GM23338 (cell line): ENCODE measurements at regions not wholly inside any gene's neighbourhood (a gene's known extent, or its start where the extent isn't known, plus 50 kb on each side); places are given as distances from the start of the nearest gene placed in this dataset.

Experiments
- ATAC-seq: fragments of 200-7000 bp; cut with Tn5 transposase; 3 replicates; pipeline ENCODE4 v1.9.1; 2020
- DNase-seq: peaks from one replicate; pipeline ENCODE4 v3.0.0-alpha.2; 2015; ENCODE audit warnings: low spot score
- H2AFZ ChIP-seq: fragments of 200-600 bp; sonication (generic); 2 replicates; pipeline ENCODE4 v1.8.0; 2016; ENCODE audit warnings: antibody characterized with exemption, mild to moderate bottlenecking, moderate library complexity
- H3F3A ChIP-seq: fragments of 200-600 bp; sonication (generic); replicated peaks from 2 replicates; pipeline ENCODE4 v1.8.0; 2017; ENCODE audit warnings: antibody characterized with exemption, mixed run types, low read depth
- H3K27ac ChIP-seq: fragments of 200-600 bp; sonication (generic); 2 replicates; pipeline ENCODE4 v1.6.1; 2016; ENCODE audit warnings: low read depth
- H3K27me3 ChIP-seq: fragments of 200-600 bp; sonication (generic); 2 replicates; pipeline ENCODE4 v1.8.0; 2016; ENCODE audit warnings: mild to moderate bottlenecking, mixed run types, moderate library complexity; ENCODE audit not compliant: insufficient read depth
- H3K36me3 ChIP-seq: fragments of 200-600 bp; sonication (generic); 2 replicates; pipeline ENCODE4 v1.8.0; 2016; ENCODE audit warnings: mild to moderate bottlenecking; ENCODE audit not compliant: insufficient read depth
- H3K4me1 ChIP-seq: fragments of 200-600 bp; sonication (generic); 2 replicates; pipeline ENCODE4 v1.8.0; 2016; ENCODE audit warnings: mild to moderate bottlenecking, moderate library complexity; ENCODE audit not compliant: insufficient read depth
- H3K4me2 ChIP-seq: fragments of 200-600 bp; sonication (generic); 2 replicates; pipeline ENCODE4 v1.7.1; 2017; ENCODE audit warnings: mixed run types
- H3K4me3 ChIP-seq: fragments of 200-600 bp; sonication (generic); 2 replicates; pipeline ENCODE4 v1.6.1; 2016; ENCODE audit warnings: mixed run types
- H3K79me2 ChIP-seq: fragments of 200-600 bp; sonication (generic); replicated peaks from 2 replicates; pipeline ENCODE4 v1.8.0; 2017; ENCODE audit warnings: mild to moderate bottlenecking; ENCODE audit not compliant: insufficient read depth
- H3K9me2 ChIP-seq: fragments of 200-600 bp; sonication (generic); 2 replicates; pipeline ENCODE4 v1.8.0; 2017; ENCODE audit not compliant: insufficient read depth
- H4K20me1 ChIP-seq: fragments of 200-600 bp; sonication (generic); replicated peaks from 2 replicates; pipeline ENCODE4 v1.8.0; 2017; ENCODE audit warnings: mild to moderate bottlenecking; ENCODE audit not compliant: insufficient read depth
- H3K27ac Mint-ChIP-seq: 2 replicates; pipeline ENCODE4 v1.8.0; 2020; ENCODE audit warnings: inconsistent platforms, mild to moderate bottlenecking, moderate library complexity, mixed read lengths
- H3K27me3 Mint-ChIP-seq: 3 replicates; pipeline ENCODE4 v1.8.0; 2022; ENCODE audit warnings: low read depth, mild to moderate bottlenecking, moderate library complexity, mixed read lengths, inconsistent platforms; ENCODE audit not compliant: insufficient read depth, poor library complexity
- H3K36me3 Mint-ChIP-seq: 3 replicates; pipeline ENCODE4 v1.8.0; 2021; ENCODE audit warnings: low read depth, mild to moderate bottlenecking, inconsistent platforms, moderate library complexity, mixed read lengths
- H3K4me1 Mint-ChIP-seq: 3 replicates; pipeline ENCODE4 v1.8.0; 2020; ENCODE audit warnings: mild to moderate bottlenecking, inconsistent platforms, mixed read lengths
- H3K4me3 Mint-ChIP-seq: 3 replicates; pipeline ENCODE4 v1.8.0; 2021; ENCODE audit warnings: moderate library complexity, mild to moderate bottlenecking, inconsistent platforms, mixed read lengths
- H3K9me3 Mint-ChIP-seq: 3 replicates; pipeline ENCODE4 v1.8.0; 2020; ENCODE audit warnings: moderate library complexity, mild to moderate bottlenecking, inconsistent platforms, mixed read lengths
- CREB1 ChIP-seq: fragments of 250-450 bp; sonication (Bioruptor Pico); IDR thresholded peaks from 2 replicates; pipeline ENCODE4 v1.5.0; 2020; ENCODE audit warnings: low read depth, mild to moderate bottlenecking, moderate library complexity
- EZH2 ChIP-seq: fragments of 200-600 bp; sonication (generic); IDR thresholded peaks from one replicate; pipeline ENCODE4 v1.8.0; 2017; ENCODE audit warnings: antibody characterized with exemption, mild to moderate bottlenecking, low read depth; ENCODE audit not compliant: unreplicated experiment
- EZH2phosphoT487 ChIP-seq: fragments of 200-600 bp; sonication (generic); IDR thresholded peaks from one replicate; pipeline ENCODE4 v1.8.1; 2018; ENCODE audit warnings: antibody characterized with exemption; ENCODE audit not compliant: unreplicated experiment
- JUNB ChIP-seq: IDR thresholded peaks from one replicate; pipeline ENCODE4 v1.6.1; 2016; ENCODE audit warnings: antibody characterized with exemption; ENCODE audit not compliant: unreplicated experiment
- NANOG ChIP-seq: IDR thresholded peaks from 2 replicates; pipeline ENCODE4 v1.6.1; 2016; ENCODE audit warnings: antibody characterized with exemption, borderline replicate concordance
- POLR2AphosphoS5 ChIP-seq: IDR thresholded peaks from 2 replicates; pipeline ENCODE4 v1.6.1; 2016; ENCODE audit warnings: antibody characterized with exemption, low read depth
- STAT1 ChIP-seq: IDR thresholded peaks from one replicate; pipeline ENCODE4 v1.6.1; 2016; ENCODE audit warnings: antibody characterized with exemption; ENCODE audit not compliant: unreplicated experiment
- ZNF114 ChIP-seq: fragments of 250-450 bp; sonication (Bioruptor Pico); IDR thresholded peaks from 2 replicates; pipeline ENCODE4 v1.5.0; 2020; ENCODE audit warnings: mild to moderate bottlenecking, moderate library complexity
- ZNF331 ChIP-seq: fragments of 250-450 bp; sonication (Bioruptor Pico); IDR thresholded peaks from 2 replicates; pipeline ENCODE4 v1.5.0; 2020; ENCODE audit warnings: low read depth, mild to moderate bottlenecking, moderate library complexity
- TF ChIP-seq, protein P1 (sequence below): IDR thresholded peaks from 2 replicates; pipeline ENCODE4 v1.6.1; 2016; ENCODE audit warnings: antibody characterized with exemption
- TF ChIP-seq, protein P2 (sequence below): IDR thresholded peaks from one replicate; pipeline ENCODE4 v1.6.1; 2018; ENCODE audit warnings: antibody characterized with exemption; ENCODE audit not compliant: unreplicated experiment
- TF ChIP-seq, protein P3 (sequence below): fragments of 250-450 bp; sonication (Bioruptor Pico); IDR thresholded peaks from 2 replicates; pipeline ENCODE4 v1.5.0; 2020; ENCODE audit warnings: mild to moderate bottlenecking, moderate library complexity
- TF ChIP-seq, protein P4 (sequence below), 2 experiments: fragments of 200-600 bp in 1 of 2; sonication (generic) in 1 of 2; conservative IDR thresholded peaks; 2 replicates each; pipeline versions ENCODE4 v1.5.1 to v1.6.1; 2016 to 2017; ENCODE audit warnings: antibody characterized with exemption in 2 of 2, low read depth in 2 of 2, mild to moderate bottlenecking in 2 of 2, moderate library complexity in 1 of 2

DNA sequence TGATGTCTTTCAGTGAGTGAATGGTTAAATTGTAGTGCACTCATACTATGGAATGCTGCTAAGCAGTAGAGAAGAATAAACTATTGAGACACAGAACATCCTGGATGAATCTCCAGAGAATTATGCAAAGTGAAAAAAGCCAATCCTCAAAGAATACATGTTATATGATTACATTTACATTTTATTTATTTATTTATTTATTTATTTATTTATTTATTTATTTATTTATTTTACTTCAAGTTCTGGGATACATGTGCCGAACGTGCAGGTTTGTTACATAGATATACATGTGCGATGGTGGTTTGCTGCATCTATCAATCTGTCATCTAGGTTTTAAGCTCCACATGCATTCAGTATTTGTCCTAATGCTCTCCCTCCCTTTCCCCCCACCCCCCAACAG lies 175.8 kb upstream of the VGLL2 start:
- H3F3A ChIP-seq: no peaks in the 10 kb centered on the region
- H3K4me3 Mint-ChIP-seq: no peak overlapping the region
- H3K27ac ChIP-seq: no peak overlapping the region
- no peaks in the 10 kb centered on the region for H3K27me3 ChIP-seq
- no peak overlapping the region for H3K4me3 ChIP-seq
- H3K36me3 ChIP-seq: no peaks in the 10 kb centered on the region
- H3K4me1 Mint-ChIP-seq: peaks cover 6% of the 10 kb centered on the region
- ATAC-seq (no peak), DNase-seq (no peak)
- no peaks in the 10 kb centered on the region; the same call in 2 of the 3 replicates for H3K9me3 Mint-ChIP-seq
- no peak overlapping the region for H3K4me2 ChIP-seq
- no peaks in the 10 kb centered on the region for H3K9me2 ChIP-seq
- H3K36me3 Mint-ChIP-seq: no peaks in the 10 kb centered on the region
- H2AFZ ChIP-seq: no peak overlapping the region
- peaks cover 1% of the 10 kb centered on the region for H3K27me3 Mint-ChIP-seq
- TF ChIP-seq CREB1 (no peak), EZH2 (no peak), JUNB (no peak), EZH2phosphoT487 (no peak), ZNF331 (CRISPR knock-in tag) (no peak), NANOG (no peak), STAT1 (no peak), ZNF114 (CRISPR knock-in tag) (no peak), POLR2AphosphoS5 (no peak)
- TF ChIP-seq, protein P1, sequence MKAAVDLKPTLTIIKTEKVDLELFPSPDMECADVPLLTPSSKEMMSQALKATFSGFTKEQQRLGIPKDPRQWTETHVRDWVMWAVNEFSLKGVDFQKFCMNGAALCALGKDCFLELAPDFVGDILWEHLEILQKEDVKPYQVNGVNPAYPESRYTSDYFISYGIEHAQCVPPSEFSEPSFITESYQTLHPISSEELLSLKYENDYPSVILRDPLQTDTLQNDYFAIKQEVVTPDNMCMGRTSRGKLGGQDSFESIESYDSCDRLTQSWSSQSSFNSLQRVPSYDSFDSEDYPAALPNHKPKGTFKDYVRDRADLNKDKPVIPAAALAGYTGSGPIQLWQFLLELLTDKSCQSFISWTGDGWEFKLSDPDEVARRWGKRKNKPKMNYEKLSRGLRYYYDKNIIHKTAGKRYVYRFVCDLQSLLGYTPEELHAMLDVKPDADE: no peak
- TF ChIP-seq, protein P2, sequence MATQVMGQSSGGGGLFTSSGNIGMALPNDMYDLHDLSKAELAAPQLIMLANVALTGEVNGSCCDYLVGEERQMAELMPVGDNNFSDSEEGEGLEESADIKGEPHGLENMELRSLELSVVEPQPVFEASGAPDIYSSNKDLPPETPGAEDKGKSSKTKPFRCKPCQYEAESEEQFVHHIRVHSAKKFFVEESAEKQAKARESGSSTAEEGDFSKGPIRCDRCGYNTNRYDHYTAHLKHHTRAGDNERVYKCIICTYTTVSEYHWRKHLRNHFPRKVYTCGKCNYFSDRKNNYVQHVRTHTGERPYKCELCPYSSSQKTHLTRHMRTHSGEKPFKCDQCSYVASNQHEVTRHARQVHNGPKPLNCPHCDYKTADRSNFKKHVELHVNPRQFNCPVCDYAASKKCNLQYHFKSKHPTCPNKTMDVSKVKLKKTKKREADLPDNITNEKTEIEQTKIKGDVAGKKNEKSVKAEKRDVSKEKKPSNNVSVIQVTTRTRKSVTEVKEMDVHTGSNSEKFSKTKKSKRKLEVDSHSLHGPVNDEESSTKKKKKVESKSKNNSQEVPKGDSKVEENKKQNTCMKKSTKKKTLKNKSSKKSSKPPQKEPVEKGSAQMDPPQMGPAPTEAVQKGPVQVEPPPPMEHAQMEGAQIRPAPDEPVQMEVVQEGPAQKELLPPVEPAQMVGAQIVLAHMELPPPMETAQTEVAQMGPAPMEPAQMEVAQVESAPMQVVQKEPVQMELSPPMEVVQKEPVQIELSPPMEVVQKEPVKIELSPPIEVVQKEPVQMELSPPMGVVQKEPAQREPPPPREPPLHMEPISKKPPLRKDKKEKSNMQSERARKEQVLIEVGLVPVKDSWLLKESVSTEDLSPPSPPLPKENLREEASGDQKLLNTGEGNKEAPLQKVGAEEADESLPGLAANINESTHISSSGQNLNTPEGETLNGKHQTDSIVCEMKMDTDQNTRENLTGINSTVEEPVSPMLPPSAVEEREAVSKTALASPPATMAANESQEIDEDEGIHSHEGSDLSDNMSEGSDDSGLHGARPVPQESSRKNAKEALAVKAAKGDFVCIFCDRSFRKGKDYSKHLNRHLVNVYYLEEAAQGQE: no peak
- TF ChIP-seq, protein P3, sequence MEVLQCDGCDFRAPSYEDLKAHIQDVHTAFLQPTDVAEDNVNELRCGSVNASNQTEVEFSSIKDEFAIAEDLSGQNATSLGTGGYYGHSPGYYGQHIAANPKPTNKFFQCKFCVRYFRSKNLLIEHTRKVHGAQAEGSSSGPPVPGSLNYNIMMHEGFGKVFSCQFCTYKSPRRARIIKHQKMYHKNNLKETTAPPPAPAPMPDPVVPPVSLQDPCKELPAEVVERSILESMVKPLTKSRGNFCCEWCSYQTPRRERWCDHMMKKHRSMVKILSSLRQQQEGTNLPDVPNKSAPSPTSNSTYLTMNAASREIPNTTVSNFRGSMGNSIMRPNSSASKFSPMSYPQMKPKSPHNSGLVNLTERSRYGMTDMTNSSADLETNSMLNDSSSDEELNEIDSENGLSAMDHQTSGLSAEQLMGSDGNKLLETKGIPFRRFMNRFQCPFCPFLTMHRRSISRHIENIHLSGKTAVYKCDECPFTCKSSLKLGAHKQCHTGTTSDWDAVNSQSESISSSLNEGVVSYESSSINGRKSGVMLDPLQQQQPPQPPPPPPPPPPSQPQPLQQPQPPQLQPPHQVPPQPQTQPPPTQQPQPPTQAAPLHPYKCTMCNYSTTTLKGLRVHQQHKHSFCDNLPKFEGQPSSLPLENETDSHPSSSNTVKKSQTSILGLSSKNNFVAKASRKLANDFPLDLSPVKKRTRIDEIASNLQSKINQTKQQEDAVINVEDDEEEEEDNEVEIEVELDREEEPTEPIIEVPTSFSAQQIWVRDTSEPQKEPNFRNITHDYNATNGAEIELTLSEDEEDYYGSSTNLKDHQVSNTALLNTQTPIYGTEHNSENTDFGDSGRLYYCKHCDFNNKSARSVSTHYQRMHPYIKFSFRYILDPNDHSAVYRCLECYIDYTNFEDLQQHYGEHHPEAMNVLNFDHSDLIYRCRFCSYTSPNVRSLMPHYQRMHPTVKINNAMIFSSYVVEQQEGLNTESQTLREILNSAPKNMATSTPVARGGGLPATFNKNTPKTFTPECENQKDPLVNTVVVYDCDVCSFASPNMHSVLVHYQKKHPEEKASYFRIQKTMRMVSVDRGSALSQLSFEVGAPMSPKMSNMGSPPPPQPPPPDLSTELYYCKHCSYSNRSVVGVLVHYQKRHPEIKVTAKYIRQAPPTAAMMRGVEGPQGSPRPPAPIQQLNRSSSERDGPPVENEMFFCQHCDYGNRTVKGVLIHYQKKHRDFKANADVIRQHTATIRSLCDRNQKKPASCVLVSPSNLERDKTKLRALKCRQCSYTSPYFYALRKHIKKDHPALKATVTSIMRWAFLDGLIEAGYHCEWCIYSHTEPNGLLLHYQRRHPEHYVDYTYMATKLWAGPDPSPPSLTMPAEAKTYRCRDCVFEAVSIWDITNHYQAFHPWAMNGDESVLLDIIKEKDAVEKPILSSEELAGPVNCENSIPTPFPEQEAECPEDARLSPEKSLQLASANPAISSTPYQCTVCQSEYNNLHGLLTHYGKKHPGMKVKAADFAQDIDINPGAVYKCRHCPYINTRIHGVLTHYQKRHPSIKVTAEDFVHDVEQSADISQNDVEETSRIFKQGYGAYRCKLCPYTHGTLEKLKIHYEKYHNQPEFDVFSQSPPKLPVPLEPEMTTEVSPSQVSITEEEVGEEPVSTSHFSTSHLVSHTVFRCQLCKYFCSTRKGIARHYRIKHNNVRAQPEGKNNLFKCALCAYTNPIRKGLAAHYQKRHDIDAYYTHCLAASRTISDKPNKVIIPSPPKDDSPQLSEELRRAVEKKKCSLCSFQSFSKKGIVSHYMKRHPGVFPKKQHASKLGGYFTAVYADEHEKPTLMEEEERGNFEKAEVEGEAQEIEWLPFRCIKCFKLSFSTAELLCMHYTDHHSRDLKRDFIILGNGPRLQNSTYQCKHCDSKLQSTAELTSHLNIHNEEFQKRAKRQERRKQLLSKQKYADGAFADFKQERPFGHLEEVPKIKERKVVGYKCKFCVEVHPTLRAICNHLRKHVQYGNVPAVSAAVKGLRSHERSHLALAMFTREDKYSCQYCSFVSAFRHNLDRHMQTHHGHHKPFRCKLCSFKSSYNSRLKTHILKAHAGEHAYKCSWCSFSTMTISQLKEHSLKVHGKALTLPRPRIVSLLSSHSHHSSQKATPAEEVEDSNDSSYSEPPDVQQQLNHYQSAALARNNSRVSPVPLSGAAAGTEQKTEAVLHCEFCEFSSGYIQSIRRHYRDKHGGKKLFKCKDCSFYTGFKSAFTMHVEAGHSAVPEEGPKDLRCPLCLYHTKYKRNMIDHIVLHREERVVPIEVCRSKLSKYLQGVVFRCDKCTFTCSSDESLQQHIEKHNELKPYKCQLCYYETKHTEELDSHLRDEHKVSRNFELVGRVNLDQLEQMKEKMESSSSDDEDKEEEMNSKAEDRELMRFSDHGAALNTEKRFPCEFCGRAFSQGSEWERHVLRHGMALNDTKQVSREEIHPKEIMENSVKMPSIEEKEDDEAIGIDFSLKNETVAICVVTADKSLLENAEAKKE (CRISPR knock-in tag): no peak
- TF ChIP-seq, protein P4, sequence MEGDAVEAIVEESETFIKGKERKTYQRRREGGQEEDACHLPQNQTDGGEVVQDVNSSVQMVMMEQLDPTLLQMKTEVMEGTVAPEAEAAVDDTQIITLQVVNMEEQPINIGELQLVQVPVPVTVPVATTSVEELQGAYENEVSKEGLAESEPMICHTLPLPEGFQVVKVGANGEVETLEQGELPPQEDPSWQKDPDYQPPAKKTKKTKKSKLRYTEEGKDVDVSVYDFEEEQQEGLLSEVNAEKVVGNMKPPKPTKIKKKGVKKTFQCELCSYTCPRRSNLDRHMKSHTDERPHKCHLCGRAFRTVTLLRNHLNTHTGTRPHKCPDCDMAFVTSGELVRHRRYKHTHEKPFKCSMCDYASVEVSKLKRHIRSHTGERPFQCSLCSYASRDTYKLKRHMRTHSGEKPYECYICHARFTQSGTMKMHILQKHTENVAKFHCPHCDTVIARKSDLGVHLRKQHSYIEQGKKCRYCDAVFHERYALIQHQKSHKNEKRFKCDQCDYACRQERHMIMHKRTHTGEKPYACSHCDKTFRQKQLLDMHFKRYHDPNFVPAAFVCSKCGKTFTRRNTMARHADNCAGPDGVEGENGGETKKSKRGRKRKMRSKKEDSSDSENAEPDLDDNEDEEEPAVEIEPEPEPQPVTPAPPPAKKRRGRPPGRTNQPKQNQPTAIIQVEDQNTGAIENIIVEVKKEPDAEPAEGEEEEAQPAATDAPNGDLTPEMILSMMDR (conservative IDR thresholded peaks at IDR 0.05; ENCODE audit: low read depth in 2 of 2): no peak
- no peaks in the 10 kb centered on the region for H3K79me2 ChIP-seq
- H4K20me1 ChIP-seq: no peaks in the 10 kb centered on the region
- peaks cover 6% of the 10 kb centered on the region; the same call in 1 of the 2 replicates for H3K4me1 ChIP-seq
- H3K27ac Mint-ChIP-seq: no peak overlapping the region
